ENCODE measurements at regions not wholly inside any gene's neighbourhood (a gene's known extent, or its start where the extent isn't known, plus 50 kb on each side); places are given as distances from the start of the nearest gene placed in this dataset.

DNA sequence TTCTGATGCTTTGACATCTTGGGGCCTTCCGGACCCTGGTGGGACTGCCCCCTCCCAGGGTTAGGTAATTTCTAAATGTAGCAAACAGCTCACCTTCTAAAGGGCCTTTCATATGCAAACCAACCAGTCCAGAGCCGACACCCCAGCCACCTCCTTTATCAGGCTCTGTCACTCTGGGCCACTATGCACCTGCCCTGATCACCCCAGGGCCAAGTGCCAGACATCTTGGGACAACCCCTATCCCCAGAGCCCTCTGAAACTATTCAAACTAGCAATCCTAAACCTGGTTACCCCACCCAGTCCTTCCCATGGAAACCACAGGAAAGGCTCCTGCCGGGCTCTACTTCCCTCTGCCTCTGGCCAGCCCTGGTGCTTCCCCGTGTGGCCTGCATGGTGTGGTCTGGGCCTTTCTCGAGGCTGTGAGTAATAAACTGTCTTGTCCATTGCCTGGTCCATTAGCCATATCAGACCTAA, 91.2 kb upstream of the TNRC6C start:
- DNase-seq (ENCODE audit: low spot score) = no peak
- WGBS = 64% methylated on average over 5 of the region's 5 CpGs
- Histone ChIP-seq H3K4me3 (ENCODE audit: low read depth in 1 of 3, low read length in 3 of 3) (no peak overlapping the region), H3K9ac (ENCODE audit: low read depth in 1 of 2, low read length in 2 of 2) (no peak overlapping the region), H3K4me1 (ENCODE audit: control insufficient read depth in 4 of 4, insufficient read depth in 4 of 4, low read length in 3 of 4) (no peaks in the 10 kb centered on the region), H3K27ac (ENCODE audit: low read depth in 1 of 2, low read length in 2 of 2) (no peak overlapping the region), H3K9me3 (ENCODE audit: control insufficient read depth in 4 of 4, low read length in 3 of 4) (no peaks in the 10 kb centered on the region), H3K27me3 (ENCODE audit: control insufficient read depth in 4 of 4, insufficient read depth in 4 of 4, low read length in 3 of 4) (peaks cover 0 to 7% (median 0%) of the 10 kb centered on the region in 4 donors), H3K36me3 (ENCODE audit: control insufficient read depth in 4 of 4, insufficient read depth in 3 of 4, low read depth in 1 of 4, low read length in 3 of 4) (no peaks in the 10 kb centered on the region)
- TF ChIP-seq, protein P1, sequence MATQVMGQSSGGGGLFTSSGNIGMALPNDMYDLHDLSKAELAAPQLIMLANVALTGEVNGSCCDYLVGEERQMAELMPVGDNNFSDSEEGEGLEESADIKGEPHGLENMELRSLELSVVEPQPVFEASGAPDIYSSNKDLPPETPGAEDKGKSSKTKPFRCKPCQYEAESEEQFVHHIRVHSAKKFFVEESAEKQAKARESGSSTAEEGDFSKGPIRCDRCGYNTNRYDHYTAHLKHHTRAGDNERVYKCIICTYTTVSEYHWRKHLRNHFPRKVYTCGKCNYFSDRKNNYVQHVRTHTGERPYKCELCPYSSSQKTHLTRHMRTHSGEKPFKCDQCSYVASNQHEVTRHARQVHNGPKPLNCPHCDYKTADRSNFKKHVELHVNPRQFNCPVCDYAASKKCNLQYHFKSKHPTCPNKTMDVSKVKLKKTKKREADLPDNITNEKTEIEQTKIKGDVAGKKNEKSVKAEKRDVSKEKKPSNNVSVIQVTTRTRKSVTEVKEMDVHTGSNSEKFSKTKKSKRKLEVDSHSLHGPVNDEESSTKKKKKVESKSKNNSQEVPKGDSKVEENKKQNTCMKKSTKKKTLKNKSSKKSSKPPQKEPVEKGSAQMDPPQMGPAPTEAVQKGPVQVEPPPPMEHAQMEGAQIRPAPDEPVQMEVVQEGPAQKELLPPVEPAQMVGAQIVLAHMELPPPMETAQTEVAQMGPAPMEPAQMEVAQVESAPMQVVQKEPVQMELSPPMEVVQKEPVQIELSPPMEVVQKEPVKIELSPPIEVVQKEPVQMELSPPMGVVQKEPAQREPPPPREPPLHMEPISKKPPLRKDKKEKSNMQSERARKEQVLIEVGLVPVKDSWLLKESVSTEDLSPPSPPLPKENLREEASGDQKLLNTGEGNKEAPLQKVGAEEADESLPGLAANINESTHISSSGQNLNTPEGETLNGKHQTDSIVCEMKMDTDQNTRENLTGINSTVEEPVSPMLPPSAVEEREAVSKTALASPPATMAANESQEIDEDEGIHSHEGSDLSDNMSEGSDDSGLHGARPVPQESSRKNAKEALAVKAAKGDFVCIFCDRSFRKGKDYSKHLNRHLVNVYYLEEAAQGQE (IDR thresholded peaks at IDR 0.05) = no peak
- TF ChIP-seq, protein P2, sequence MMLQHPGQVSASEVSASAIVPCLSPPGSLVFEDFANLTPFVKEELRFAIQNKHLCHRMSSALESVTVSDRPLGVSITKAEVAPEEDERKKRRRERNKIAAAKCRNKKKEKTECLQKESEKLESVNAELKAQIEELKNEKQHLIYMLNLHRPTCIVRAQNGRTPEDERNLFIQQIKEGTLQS (IDR thresholded peaks at IDR 0.05) = no peak
- TF ChIP-seq RXRA (IDR thresholded peaks at IDR 0.05) (no peak), RAD21 (IDR thresholded peaks at IDR 0.05) (no peak), JUND (IDR thresholded peaks at IDR 0.05) (no peak)

DNA sequence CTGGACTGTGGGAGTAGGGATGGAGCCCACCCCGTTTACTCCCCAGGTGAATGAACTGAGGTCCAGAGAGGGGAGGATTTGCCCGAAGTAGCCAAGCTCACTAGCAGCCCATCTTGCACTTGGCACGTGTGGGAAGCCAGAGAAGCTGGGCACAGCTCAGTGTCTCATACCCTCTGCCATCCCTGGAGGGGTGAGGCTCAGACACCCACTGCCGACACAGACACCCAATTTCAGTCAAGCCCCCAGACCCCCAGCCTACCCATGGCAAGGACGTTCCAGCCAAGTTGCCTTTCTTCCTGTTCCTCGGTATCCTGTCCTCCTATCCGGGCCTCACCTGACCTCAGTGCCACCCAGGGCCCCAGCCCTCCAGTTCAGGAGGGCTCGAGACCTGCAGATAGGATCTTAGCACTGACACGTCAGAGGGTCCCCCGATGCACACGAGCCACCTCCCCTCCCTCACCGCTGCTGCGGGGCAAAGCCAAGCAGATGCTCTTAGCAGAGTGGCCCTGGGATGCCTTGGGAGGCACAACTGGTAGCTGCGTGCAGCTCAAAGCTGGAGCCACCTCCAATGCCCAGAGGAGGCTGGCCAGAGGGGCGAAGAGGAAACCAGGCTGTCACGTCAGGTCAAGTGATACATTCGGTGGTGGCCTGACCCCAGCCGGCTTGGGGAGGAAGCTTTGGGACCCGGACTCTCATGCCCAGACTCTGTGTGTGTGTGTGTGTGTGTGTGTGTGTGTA, 90.4 kb upstream of the TNRC6C start:
- H3K9me3 ChIP-seq (ENCODE audit: control insufficient read depth in 4 of 4, low read length in 3 of 4) = no peaks in the 10 kb centered on the region
- no peaks in the 10 kb centered on the region for H3K4me1 ChIP-seq (ENCODE audit: control insufficient read depth in 4 of 4, insufficient read depth in 4 of 4, low read length in 3 of 4)
- no peak for DNase-seq (ENCODE audit: low spot score)
- H3K27ac ChIP-seq (ENCODE audit: low read depth in 1 of 2, low read length in 2 of 2) = no peak overlapping the region
- H3K36me3 ChIP-seq (ENCODE audit: control insufficient read depth in 4 of 4, insufficient read depth in 3 of 4, low read depth in 1 of 4, low read length in 3 of 4) = no peaks in the 10 kb centered on the region
- H3K4me3 ChIP-seq (ENCODE audit: low read depth in 1 of 3, low read length in 3 of 3) = no peak overlapping the region
- H3K27me3 ChIP-seq (ENCODE audit: control insufficient read depth in 4 of 4, insufficient read depth in 4 of 4, low read length in 3 of 4) = peaks cover 0 to 7% (median 0%) of the 10 kb centered on the region in 4 donors
- TF ChIP-seq HNF4A (conservative IDR thresholded peaks at IDR 0.05) = no peak
- TF ChIP-seq, protein P3, sequence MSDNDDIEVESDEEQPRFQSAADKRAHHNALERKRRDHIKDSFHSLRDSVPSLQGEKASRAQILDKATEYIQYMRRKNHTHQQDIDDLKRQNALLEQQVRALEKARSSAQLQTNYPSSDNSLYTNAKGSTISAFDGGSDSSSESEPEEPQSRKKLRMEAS (IDR thresholded peaks at IDR 0.05) = no peak
- TF ChIP-seq RXRA (IDR thresholded peaks at IDR 0.05) = no peak
- TF ChIP-seq YY1 (IDR thresholded peaks at IDR 0.05) = no peak
- TF ChIP-seq FOXA2 (IDR thresholded peaks at IDR 0.05) = no peak
- TF ChIP-seq, protein P4, sequence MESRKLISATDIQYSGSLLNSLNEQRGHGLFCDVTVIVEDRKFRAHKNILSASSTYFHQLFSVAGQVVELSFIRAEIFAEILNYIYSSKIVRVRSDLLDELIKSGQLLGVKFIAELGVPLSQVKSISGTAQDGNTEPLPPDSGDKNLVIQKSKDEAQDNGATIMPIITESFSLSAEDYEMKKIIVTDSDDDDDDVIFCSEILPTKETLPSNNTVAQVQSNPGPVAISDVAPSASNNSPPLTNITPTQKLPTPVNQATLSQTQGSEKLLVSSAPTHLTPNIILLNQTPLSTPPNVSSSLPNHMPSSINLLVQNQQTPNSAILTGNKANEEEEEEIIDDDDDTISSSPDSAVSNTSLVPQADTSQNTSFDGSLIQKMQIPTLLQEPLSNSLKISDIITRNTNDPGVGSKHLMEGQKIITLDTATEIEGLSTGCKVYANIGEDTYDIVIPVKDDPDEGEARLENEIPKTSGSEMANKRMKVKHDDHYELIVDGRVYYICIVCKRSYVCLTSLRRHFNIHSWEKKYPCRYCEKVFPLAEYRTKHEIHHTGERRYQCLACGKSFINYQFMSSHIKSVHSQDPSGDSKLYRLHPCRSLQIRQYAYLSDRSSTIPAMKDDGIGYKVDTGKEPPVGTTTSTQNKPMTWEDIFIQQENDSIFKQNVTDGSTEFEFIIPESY (IDR thresholded peaks at IDR 0.05) = no peak
- no peak for TF ChIP-seq HNF4G (IDR thresholded peaks at IDR 0.05)
- TF ChIP-seq, protein P2 (IDR thresholded peaks at IDR 0.05) = no peak
- WGBS = 78% methylated on average over 19 of the region's 19 CpGs
- H3K9ac ChIP-seq (ENCODE audit: low read depth in 1 of 2, low read length in 2 of 2) = no peak overlapping the region

All from liver (tissue), 7 donors.